ENCODE measurements at regions not wholly inside any gene's neighbourhood (a gene's known extent, or its start where the extent isn't known, plus 50 kb on each side); places are given as distances from the start of the nearest gene placed in this dataset.

DNA sequence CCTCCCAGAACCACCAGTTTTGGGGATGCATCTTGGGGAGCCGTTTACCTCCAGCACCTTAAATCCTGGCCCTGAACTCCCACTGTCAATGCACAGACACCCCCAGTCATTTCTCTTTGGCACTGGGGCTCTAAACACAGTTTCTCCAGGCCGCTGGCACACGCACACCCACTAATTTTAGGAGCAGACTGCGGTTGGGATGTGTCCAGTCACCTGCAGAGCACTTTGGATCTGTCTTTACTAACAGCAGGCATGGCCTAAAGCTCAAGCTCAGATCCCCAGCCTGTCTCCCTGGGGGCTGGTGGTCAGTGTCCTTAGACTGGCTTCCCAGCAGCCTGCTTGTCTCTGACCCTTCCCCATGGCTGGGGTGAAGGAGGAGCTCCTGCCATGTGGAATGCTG, 49.9 kb downstream of the SYNE3 start:
- Histone ChIP-seq H3K4me2 (ENCODE audit: low read length) (no peak overlapping the region), H3K4me1 (ENCODE audit: low read length) (peaks cover 37% of the 10 kb centered on the region), H4K20me1 (ENCODE audit: insufficient read depth, low read length) (no peaks in the 10 kb centered on the region; the same call in 1 of the 2 replicates), H3K9me3 (ENCODE audit: insufficient read depth, low read length) (no peaks in the 10 kb centered on the region), H3K36me3 (replicated peaks; ENCODE audit: low read depth, low read length) (peaks cover 48% of the 10 kb centered on the region), H3K27me3 (ENCODE audit: low read depth, low read length) (no peaks in the 10 kb centered on the region), H3K9ac (ENCODE audit: low read length) (no peak overlapping the region), H3K27ac (ENCODE audit: low read length) (no peak overlapping the region), H3K79me2 (ENCODE audit: low read length) (no peaks in the 10 kb centered on the region), H2AFZ (ENCODE audit: low read depth, low read length) (no peak overlapping the region), H3K4me3 (ENCODE audit: low read length) (no peak overlapping the region)
- TF ChIP-seq EZH2phosphoT487 (IDR thresholded peaks at IDR 0.05; ENCODE audit: low read depth) = no peak
- TF ChIP-seq, protein P1, sequence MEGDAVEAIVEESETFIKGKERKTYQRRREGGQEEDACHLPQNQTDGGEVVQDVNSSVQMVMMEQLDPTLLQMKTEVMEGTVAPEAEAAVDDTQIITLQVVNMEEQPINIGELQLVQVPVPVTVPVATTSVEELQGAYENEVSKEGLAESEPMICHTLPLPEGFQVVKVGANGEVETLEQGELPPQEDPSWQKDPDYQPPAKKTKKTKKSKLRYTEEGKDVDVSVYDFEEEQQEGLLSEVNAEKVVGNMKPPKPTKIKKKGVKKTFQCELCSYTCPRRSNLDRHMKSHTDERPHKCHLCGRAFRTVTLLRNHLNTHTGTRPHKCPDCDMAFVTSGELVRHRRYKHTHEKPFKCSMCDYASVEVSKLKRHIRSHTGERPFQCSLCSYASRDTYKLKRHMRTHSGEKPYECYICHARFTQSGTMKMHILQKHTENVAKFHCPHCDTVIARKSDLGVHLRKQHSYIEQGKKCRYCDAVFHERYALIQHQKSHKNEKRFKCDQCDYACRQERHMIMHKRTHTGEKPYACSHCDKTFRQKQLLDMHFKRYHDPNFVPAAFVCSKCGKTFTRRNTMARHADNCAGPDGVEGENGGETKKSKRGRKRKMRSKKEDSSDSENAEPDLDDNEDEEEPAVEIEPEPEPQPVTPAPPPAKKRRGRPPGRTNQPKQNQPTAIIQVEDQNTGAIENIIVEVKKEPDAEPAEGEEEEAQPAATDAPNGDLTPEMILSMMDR (IDR thresholded peaks at IDR 0.05; ENCODE audit: low read depth, low read length) = no peak

DNA sequence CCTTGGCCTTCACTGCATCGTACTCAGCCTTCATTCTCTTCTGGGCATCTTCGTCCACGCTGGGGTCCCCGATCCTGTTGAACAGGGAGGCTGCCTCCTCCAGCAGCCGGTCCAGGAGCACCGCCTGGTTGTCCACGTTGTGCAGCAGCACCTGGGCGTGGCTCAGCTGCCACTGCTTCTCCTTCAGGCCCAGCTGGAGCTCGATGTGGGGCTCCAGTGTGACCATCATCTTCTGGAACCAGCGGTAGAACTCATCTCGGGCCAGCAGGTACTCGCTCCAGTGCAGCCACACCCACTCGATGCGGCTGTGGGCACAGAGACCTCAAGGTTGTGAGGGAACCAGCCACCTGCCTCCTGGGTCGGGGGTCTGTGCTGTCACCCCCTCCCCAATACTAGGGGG, 50.5 kb downstream of the SYNE3 start:
- Histone ChIP-seq H3K27ac (ENCODE audit: low read length) (no peak overlapping the region), H3K4me3 (ENCODE audit: low read length) (no peak overlapping the region), H4K20me1 (ENCODE audit: insufficient read depth, low read length) (no peaks in the 10 kb centered on the region; the same call in 1 of the 2 replicates), H3K36me3 (replicated peaks; ENCODE audit: low read depth, low read length) (peaks cover 48% of the 10 kb centered on the region), H3K9me3 (ENCODE audit: insufficient read depth, low read length) (no peaks in the 10 kb centered on the region), H2AFZ (ENCODE audit: low read depth, low read length) (no peak overlapping the region), H3K27me3 (ENCODE audit: low read depth, low read length) (no peaks in the 10 kb centered on the region), H3K4me2 (ENCODE audit: low read length) (no peak overlapping the region), H3K9ac (ENCODE audit: low read length) (no peak overlapping the region), H3K4me1 (ENCODE audit: low read length) (peaks cover 37% of the 10 kb centered on the region), H3K79me2 (ENCODE audit: low read length) (no peaks in the 10 kb centered on the region)
- no peak for TF ChIP-seq EZH2phosphoT487 (IDR thresholded peaks at IDR 0.05; ENCODE audit: low read depth)
- TF ChIP-seq, protein P1 (IDR thresholded peaks at IDR 0.05; ENCODE audit: low read depth, low read length) = no peak

DNA sequence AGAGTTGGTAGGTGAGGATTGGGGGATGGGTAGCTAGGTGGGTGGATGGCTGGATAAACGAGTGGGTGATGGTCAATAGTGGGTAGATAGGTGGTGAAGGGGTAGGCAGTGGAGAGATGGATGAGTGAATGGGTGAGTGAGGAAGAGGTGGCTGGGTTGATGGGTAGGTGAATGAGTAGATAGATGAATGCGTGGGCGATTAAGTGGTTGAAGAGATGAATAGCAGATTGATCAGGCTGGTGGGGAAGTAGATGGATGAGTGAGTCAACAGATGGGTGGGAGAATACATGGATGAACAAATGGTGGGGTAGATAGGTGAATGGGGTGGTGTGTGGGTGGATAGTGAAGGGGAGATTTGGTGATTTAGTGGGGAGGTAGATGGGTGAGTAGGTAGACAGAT, 51.1 kb downstream of the SYNE3 start:
- H3K9me3 ChIP-seq (ENCODE audit: insufficient read depth, low read length) = no peaks in the 10 kb centered on the region
- peak overlapping the region; percentile 82 for H3K27ac ChIP-seq (ENCODE audit: low read length)
- no peaks in the 10 kb centered on the region for H3K79me2 ChIP-seq (ENCODE audit: low read length)
- H4K20me1 ChIP-seq (ENCODE audit: insufficient read depth, low read length) = no peaks in the 10 kb centered on the region; the same call in 1 of the 2 replicates
- peaks cover 52% of the 10 kb centered on the region for H3K36me3 ChIP-seq (replicated peaks; ENCODE audit: low read depth, low read length)
- no peak overlapping the region for H3K9ac ChIP-seq (ENCODE audit: low read length)
- no peak for TF ChIP-seq EZH2phosphoT487 (IDR thresholded peaks at IDR 0.05; ENCODE audit: low read depth)
- TF ChIP-seq, protein P1 (IDR thresholded peaks at IDR 0.05; ENCODE audit: low read depth, low read length) = no peak
- no peak overlapping the region for H3K4me3 ChIP-seq (ENCODE audit: low read length)
- no peak overlapping the region for H2AFZ ChIP-seq (ENCODE audit: low read depth, low read length)
- H3K27me3 ChIP-seq (ENCODE audit: low read depth, low read length) = no peaks in the 10 kb centered on the region
- H3K4me2 ChIP-seq (ENCODE audit: low read length) = peak overlapping the region; percentile 65; the same call in 1 of the 2 replicates
- H3K4me1 ChIP-seq (ENCODE audit: low read length) = peaks cover 37% of the 10 kb centered on the region

DNA sequence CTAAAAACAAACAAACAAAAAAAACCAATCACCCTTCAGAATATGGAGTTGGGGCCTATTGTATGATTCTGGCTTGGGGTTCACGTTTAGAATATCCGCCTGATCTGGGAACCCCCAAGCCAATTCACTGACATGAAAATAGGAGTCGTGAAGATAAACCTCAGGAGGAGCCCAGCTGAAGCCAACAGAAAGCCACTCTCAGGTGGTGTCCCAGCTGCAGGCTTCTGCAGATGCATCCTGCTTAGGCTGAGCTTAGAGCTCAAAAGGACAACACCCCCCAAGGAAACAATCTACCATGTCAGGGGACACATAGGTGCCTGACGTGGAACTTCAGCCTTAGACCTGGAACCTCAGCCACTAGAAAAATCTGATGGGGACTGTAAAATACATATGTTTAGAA, 51.9 kb downstream of the SYNE3 start:
- H3K4me2 ChIP-seq (ENCODE audit: low read length) = peak overlapping the region; percentile 65

More for the DNA sequence above, 51.9 kb downstream of the SYNE3 start:
- TF ChIP-seq, protein P1 (IDR thresholded peaks at IDR 0.05; ENCODE audit: low read depth, low read length) = no peak
- TF ChIP-seq EZH2phosphoT487 (IDR thresholded peaks at IDR 0.05; ENCODE audit: low read depth) = no peak
- Histone ChIP-seq H2AFZ (ENCODE audit: low read depth, low read length) (no peak overlapping the region), H3K4me3 (ENCODE audit: low read length) (peak overlapping the region; percentile 19), H3K4me1 (ENCODE audit: low read length) (peaks cover 37% of the 10 kb centered on the region), H3K9ac (ENCODE audit: low read length) (peak overlapping the region; percentile 23; the same call in 1 of the 2 replicates), H4K20me1 (ENCODE audit: insufficient read depth, low read length) (no peaks in the 10 kb centered on the region; the same call in 1 of the 2 replicates), H3K9me3 (ENCODE audit: insufficient read depth, low read length) (no peaks in the 10 kb centered on the region), H3K27ac (ENCODE audit: low read length) (peak overlapping the region; percentile 82), H3K79me2 (ENCODE audit: low read length) (no peaks in the 10 kb centered on the region), H3K27me3 (ENCODE audit: low read depth, low read length) (no peaks in the 10 kb centered on the region), H3K36me3 (replicated peaks; ENCODE audit: low read depth, low read length) (peaks cover 50% of the 10 kb centered on the region)
